ENCODE measurements at regions not wholly inside any gene's neighbourhood (a gene's known extent, or its start where the extent isn't known, plus 50 kb on each side); places are given as distances from the start of the nearest gene placed in this dataset.

DNA sequence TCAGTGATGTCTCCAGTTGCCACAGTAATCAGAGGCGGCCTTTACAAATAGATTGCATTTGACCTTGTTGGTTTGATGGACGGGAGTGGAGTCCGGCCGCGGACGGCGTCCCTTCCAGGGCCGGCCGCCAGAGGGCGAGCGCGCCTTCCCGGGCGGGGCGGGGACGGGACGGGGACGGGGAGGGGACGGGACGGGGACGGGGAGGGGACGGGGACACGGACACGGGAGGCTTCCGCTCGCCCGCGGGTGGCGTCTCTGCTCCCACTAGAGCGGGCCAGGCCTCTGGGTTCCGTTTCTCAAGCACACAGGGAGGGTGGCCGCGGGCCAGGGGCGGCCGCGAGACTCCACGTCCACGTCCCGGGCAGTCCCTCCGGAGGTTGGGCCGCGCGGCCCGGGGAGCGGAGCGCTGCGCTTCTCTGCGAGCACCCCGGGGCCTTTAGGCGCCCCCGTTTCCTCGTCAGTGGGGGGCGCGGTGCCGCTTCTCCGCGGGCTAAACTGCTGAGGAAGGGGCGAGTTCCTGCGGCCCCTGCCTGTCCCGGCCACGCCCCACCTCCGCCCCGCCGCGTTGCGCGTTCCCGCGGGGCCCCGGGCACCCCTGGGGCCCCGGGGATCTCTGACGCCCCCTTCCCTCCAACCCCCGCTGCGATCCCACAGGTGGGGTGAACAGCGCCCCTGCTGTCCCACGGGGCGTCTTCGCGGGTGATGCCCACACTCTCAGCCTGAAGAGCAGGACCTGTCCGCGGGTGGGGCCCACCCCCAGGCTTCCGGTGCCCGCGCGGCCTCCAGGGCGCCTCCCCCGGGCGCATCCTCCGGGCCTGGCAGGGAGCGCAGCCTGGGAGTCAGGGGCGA, 84.2 kb upstream of the MKI67 start:
- TF ChIP-seq POLR2AphosphoS5 (IDR thresholded peaks at IDR 0.05; ENCODE audit: low read depth, low read length), result no peak

DNA sequence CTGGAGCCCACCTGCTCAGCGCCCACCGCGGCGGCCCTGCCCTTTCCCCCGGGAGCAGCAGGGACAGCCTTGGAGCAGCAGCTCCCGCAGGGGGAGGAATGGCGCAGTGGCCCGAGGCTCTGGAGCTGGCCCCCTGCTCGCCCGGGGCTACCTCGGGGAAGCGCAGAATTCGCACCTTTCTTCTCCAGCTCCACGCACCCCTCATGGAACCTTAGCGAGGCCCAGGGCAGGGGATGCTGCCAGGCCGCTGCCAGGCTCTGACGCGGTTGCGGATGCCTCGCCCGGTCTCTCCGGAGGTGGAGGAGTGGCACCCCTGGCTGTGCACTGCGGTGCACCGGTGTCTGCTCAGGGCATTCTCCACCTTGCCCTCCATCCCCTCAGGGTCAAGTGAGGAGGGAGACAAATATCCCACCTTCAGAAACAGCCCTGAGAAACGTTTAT, 84.9 kb upstream of the MKI67 start:
- TF ChIP-seq POLR2AphosphoS5 (IDR thresholded peaks at IDR 0.05; ENCODE audit: low read depth, low read length) (no peak), SIN3A (IDR thresholded peaks at IDR 0.05; ENCODE audit: borderline replicate concordance, insufficient read depth, low read length) (no peak), TAF1 (IDR thresholded peaks at IDR 0.05; ENCODE audit: borderline replicate concordance, insufficient read depth, low read length) (no peak), FOXP2 (optimal IDR thresholded peaks at IDR 0.05; ENCODE audit: borderline replicate concordance, extremely low read depth, extremely low read length, insufficient read depth) (no peak)
- TF ChIP-seq, protein P1, sequence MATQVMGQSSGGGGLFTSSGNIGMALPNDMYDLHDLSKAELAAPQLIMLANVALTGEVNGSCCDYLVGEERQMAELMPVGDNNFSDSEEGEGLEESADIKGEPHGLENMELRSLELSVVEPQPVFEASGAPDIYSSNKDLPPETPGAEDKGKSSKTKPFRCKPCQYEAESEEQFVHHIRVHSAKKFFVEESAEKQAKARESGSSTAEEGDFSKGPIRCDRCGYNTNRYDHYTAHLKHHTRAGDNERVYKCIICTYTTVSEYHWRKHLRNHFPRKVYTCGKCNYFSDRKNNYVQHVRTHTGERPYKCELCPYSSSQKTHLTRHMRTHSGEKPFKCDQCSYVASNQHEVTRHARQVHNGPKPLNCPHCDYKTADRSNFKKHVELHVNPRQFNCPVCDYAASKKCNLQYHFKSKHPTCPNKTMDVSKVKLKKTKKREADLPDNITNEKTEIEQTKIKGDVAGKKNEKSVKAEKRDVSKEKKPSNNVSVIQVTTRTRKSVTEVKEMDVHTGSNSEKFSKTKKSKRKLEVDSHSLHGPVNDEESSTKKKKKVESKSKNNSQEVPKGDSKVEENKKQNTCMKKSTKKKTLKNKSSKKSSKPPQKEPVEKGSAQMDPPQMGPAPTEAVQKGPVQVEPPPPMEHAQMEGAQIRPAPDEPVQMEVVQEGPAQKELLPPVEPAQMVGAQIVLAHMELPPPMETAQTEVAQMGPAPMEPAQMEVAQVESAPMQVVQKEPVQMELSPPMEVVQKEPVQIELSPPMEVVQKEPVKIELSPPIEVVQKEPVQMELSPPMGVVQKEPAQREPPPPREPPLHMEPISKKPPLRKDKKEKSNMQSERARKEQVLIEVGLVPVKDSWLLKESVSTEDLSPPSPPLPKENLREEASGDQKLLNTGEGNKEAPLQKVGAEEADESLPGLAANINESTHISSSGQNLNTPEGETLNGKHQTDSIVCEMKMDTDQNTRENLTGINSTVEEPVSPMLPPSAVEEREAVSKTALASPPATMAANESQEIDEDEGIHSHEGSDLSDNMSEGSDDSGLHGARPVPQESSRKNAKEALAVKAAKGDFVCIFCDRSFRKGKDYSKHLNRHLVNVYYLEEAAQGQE (IDR thresholded peaks at IDR 0.05; ENCODE audit: insufficient read depth in 1 of 2, low read depth in 2 of 2, low read length in 2 of 2), result no peak

GRCh38 chr10:128211953-128212727, 85.9 kb upstream of the MKI67 start:
- TF ChIP-seq FOXP2 (optimal IDR thresholded peaks at IDR 0.05; ENCODE audit: borderline replicate concordance, extremely low read depth, extremely low read length, insufficient read depth), result peak; percentile 51
- TF ChIP-seq, protein P1 (IDR thresholded peaks at IDR 0.05; ENCODE audit: insufficient read depth in 1 of 2, low read depth in 2 of 2, low read length in 2 of 2), result no peak

GRCh38 chr10:128213156-128213555, 86.9 kb upstream of the MKI67 start:
- TF ChIP-seq POLR2AphosphoS5 (IDR thresholded peaks at IDR 0.05; ENCODE audit: low read depth, low read length) (no peak), SIN3A (IDR thresholded peaks at IDR 0.05; ENCODE audit: borderline replicate concordance, insufficient read depth, low read length) (no peak), TAF1 (IDR thresholded peaks at IDR 0.05; ENCODE audit: borderline replicate concordance, insufficient read depth, low read length) (no peak), FOXP2 (optimal IDR thresholded peaks at IDR 0.05; ENCODE audit: borderline replicate concordance, extremely low read depth, extremely low read length, insufficient read depth) (no peak)
- TF ChIP-seq, protein P1 (IDR thresholded peaks at IDR 0.05; ENCODE audit: insufficient read depth in 1 of 2, low read depth in 2 of 2, low read length in 2 of 2), result no peak

DNA sequence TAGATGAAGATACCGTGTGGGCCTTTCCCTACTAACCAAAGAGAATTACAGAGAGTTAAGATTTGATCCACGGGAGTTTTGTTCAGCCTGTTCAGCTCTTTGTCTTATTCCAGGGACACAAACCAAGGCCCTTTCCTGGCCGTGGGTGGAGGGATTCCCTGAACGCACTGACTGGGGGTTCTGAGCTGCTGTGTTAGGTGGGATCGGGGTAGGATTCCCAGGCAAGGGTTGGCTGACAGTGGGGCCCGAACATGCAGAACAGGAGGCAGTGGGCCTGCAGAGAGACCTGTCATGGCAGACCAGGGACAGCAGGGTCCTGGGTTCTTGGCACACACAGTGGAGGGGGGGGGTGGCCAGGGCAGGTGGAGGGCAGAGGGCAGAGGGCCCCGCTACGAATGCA, 89.5 kb upstream of the MKI67 start:
- TF ChIP-seq, protein P1 (IDR thresholded peaks at IDR 0.05; ENCODE audit: insufficient read depth in 1 of 2, low read depth in 2 of 2, low read length in 2 of 2), result no peak
- TF ChIP-seq POLR2AphosphoS5 (IDR thresholded peaks at IDR 0.05; ENCODE audit: low read depth, low read length) (no peak), TAF1 (IDR thresholded peaks at IDR 0.05; ENCODE audit: borderline replicate concordance, insufficient read depth, low read length) (no peak), SIN3A (IDR thresholded peaks at IDR 0.05; ENCODE audit: borderline replicate concordance, insufficient read depth, low read length) (no peak), FOXP2 (optimal IDR thresholded peaks at IDR 0.05; ENCODE audit: borderline replicate concordance, extremely low read depth, extremely low read length, insufficient read depth) (no peak)

Measured in PFSK-1 (cell line).